Progenitor cell of endocrine pancreas (in vitro differentiated cells): ENCODE measurements at regions not wholly inside any gene's neighbourhood (a gene's known extent, or its start where the extent isn't known, plus 50 kb on each side); places are given as distances from the start of the nearest gene placed in this dataset.

Experiments used
- DNase-seq: peaks from one replicate; pipeline ENCODE4 v3.0.0; 2021; ENCODE audit warnings: low spot score; ENCODE audit not compliant: unreplicated experiment
- H3K27ac Mint-ChIP-seq: 2 replicates; pipeline ENCODE4 v1.8.0; 2021; ENCODE audit warnings: mild to moderate bottlenecking, moderate library complexity, mixed read lengths
- H3K27me3 Mint-ChIP-seq: 2 replicates; pipeline ENCODE4 v1.8.0; 2021; ENCODE audit warnings: mixed read lengths
- H3K36me3 Mint-ChIP-seq: 2 replicates; pipeline ENCODE4 v1.8.0; 2022; ENCODE audit warnings: mixed read lengths; ENCODE audit not compliant: insufficient read depth
- H3K4me1 Mint-ChIP-seq: 2 replicates; pipeline ENCODE4 v1.8.0; 2021; ENCODE audit warnings: low read depth, mixed read lengths
- H3K4me3 Mint-ChIP-seq: 2 replicates; pipeline ENCODE4 v1.8.0; 2021; ENCODE audit warnings: low read depth, mild to moderate bottlenecking, moderate library complexity, mixed read lengths
- H3K9me3 Mint-ChIP-seq: 2 replicates; pipeline ENCODE4 v1.8.0; 2021; ENCODE audit warnings: low read depth, mixed read lengths
- CTCF ChIP-seq: fragments of 200-600 bp; sonication (generic); IDR thresholded peaks from one replicate; pipeline ENCODE4 v1.5.0; 2021; ENCODE audit warnings: antibody characterized with exemption, mild to moderate bottlenecking; ENCODE audit not compliant: unreplicated experiment

- no peak for TF ChIP-seq CTCF
- Mint-ChIP-seq H3K9me3 (no peaks in the 10 kb centered on the region), H3K4me3 (no peak overlapping the region), H3K4me1 (no peaks in the 10 kb centered on the region), H3K36me3 (no peaks in the 10 kb centered on the region), H3K27me3 (no peaks in the 10 kb centered on the region), H3K27ac (no peak overlapping the region)
- no peak for DNase-seq
These were observed 64.5 kb upstream of the COP1 start for GRCh38 chr1:176271572-176271971.
